ENCODE measurements at regions not wholly inside any gene's neighbourhood (a gene's known extent, or its start where the extent isn't known, plus 50 kb on each side); places are given as distances from the start of the nearest gene placed in this dataset.

DNA sequence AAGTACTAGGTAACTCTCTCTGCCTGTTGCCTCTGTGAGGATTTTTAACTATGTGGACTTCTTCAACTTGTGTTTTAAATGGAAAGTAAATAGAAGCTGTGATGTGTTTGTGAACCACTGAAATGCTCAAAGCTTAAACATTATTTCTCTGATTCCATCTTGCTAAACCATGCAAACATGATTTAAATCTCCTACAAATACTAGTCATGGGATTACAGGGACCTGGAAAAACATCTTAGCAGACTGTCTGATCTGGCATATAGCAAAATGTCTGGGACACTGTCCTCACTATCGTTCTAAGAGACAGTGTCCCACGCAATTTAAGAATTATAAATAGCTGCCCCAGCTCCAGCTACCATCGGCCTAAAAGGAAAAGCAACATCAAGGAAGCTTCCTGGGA is 914.5 kb upstream of the FAT3 start:
- TF ChIP-seq CTCF (IDR thresholded peaks at IDR 0.05; ENCODE audit: unreplicated experiment), result no peak
- no peaks in the 10 kb centered on the region for H3K27me3 Mint-ChIP-seq (ENCODE audit: unreplicated experiment)
- H3K4me3 Mint-ChIP-seq (ENCODE audit: unreplicated experiment), result no peak overlapping the region
- H3K9me3 Mint-ChIP-seq (ENCODE audit: unreplicated experiment), result no peaks in the 10 kb centered on the region
- no peak overlapping the region for H3K27ac Mint-ChIP-seq (ENCODE audit: unreplicated experiment)
- no peaks in the 10 kb centered on the region for H3K36me3 Mint-ChIP-seq (ENCODE audit: low read depth, unreplicated experiment)
- H3K4me1 Mint-ChIP-seq (ENCODE audit: unreplicated experiment), result no peaks in the 10 kb centered on the region
- DNase-seq (ENCODE audit: low spot score), result no peak

DNA sequence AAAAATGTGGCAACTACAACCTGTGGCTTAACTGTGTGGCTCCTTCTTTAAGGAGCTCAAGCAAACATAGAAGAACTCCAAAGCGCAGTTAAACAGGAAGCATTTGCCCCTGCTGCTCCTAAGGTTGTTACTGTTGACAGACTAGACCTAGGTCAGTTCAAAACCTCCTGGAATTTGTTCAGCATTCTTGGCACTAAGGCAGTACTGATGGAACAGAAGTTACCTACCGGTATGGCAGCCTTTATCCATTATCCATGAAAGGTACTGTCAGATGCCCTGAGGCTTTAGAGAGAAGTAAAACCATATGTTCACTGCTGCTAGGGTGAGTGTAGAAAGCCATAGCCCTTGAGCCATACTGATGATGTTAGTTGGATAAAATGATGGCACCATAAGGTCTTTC is 916.5 kb upstream of the FAT3 start:
- Mint-ChIP-seq H3K27me3 (ENCODE audit: unreplicated experiment) (no peaks in the 10 kb centered on the region), H3K27ac (ENCODE audit: unreplicated experiment) (no peak overlapping the region), H3K36me3 (ENCODE audit: low read depth, unreplicated experiment) (no peaks in the 10 kb centered on the region), H3K4me1 (ENCODE audit: unreplicated experiment) (no peaks in the 10 kb centered on the region), H3K4me3 (ENCODE audit: unreplicated experiment) (no peak overlapping the region), H3K9me3 (ENCODE audit: unreplicated experiment) (no peaks in the 10 kb centered on the region)
- no peak for DNase-seq (ENCODE audit: low spot score)
- TF ChIP-seq CTCF (IDR thresholded peaks at IDR 0.05; ENCODE audit: unreplicated experiment), result no peak

DNA sequence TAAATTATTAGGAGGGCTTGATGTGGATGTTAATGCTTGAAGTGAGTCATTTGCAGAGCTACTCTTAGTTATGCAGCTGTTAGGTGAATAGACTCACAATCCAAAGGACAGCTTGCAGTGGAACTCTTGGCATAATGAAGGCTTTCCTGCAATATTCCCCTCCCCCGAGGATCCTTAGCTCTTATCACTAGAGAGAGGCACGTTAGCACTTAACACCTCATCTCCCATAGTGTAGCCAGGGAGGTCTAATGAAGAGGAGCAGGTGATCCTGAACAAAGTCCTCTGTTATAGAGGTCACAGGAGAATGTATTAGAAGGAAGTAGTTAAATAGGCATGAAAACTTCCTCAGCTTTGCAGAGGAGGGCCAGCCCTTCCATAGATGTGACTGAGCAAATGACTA is 919.2 kb upstream of the FAT3 start:
- no peak for TF ChIP-seq CTCF (IDR thresholded peaks at IDR 0.05; ENCODE audit: unreplicated experiment)
- no peaks in the 10 kb centered on the region for H3K36me3 Mint-ChIP-seq (ENCODE audit: low read depth, unreplicated experiment)
- H3K4me1 Mint-ChIP-seq (ENCODE audit: unreplicated experiment), result no peaks in the 10 kb centered on the region
- no peaks in the 10 kb centered on the region for H3K9me3 Mint-ChIP-seq (ENCODE audit: unreplicated experiment)
- no peaks in the 10 kb centered on the region for H3K27me3 Mint-ChIP-seq (ENCODE audit: unreplicated experiment)
- DNase-seq (ENCODE audit: low spot score), result no peak
- no peak overlapping the region for H3K27ac Mint-ChIP-seq (ENCODE audit: unreplicated experiment)
- no peak overlapping the region for H3K4me3 Mint-ChIP-seq (ENCODE audit: unreplicated experiment)

- Mint-ChIP-seq H3K27me3 (ENCODE audit: unreplicated experiment) (no peaks in the 10 kb centered on the region), H3K36me3 (ENCODE audit: low read depth, unreplicated experiment) (no peaks in the 10 kb centered on the region), H3K9me3 (ENCODE audit: unreplicated experiment) (no peaks in the 10 kb centered on the region), H3K4me1 (ENCODE audit: unreplicated experiment) (no peaks in the 10 kb centered on the region), H3K4me3 (ENCODE audit: unreplicated experiment) (no peak overlapping the region), H3K27ac (ENCODE audit: unreplicated experiment) (no peak overlapping the region)
- no peak for DNase-seq (ENCODE audit: low spot score)
- no peak for TF ChIP-seq CTCF (IDR thresholded peaks at IDR 0.05; ENCODE audit: unreplicated experiment)
These were observed 920.9 kb upstream of the FAT3 start for GRCh38 chr11:91303749-91304148.

DNA sequence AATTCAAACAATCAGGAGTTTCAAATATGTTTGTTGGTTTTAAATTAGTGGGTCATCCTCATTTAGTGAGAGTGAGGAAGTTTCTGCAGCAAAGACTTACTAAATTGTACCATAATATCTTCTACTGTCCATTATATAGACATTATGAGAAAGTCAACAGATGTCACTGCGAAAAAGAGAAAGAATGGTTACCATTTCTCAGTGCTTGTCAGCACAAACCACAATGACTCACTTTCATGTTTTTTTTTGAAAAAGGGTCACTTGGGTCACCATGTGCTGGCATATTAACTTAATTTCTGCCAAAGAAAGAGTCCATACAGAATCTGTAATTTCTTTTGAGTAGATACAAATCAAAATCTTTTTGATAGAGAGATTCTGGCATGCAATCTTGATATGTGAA is 924.6 kb upstream of the FAT3 start:
- no peak overlapping the region for H3K4me3 Mint-ChIP-seq (ENCODE audit: unreplicated experiment)
- no peak overlapping the region for H3K27ac Mint-ChIP-seq (ENCODE audit: unreplicated experiment)
- no peak for DNase-seq (ENCODE audit: low spot score)
- H3K9me3 Mint-ChIP-seq (ENCODE audit: unreplicated experiment), result no peaks in the 10 kb centered on the region
- H3K36me3 Mint-ChIP-seq (ENCODE audit: low read depth, unreplicated experiment), result no peaks in the 10 kb centered on the region
- H3K4me1 Mint-ChIP-seq (ENCODE audit: unreplicated experiment), result no peaks in the 10 kb centered on the region
- no peak for TF ChIP-seq CTCF (IDR thresholded peaks at IDR 0.05; ENCODE audit: unreplicated experiment)
- no peaks in the 10 kb centered on the region for H3K27me3 Mint-ChIP-seq (ENCODE audit: unreplicated experiment)
